CD4-positive, alpha-beta T cell (primary cell): ENCODE measurements at regions not wholly inside any gene's neighbourhood (a gene's known extent, or its start where the extent isn't known, plus 50 kb on each side); places are given as distances from the start of the nearest gene placed in this dataset.

Experiments used
- ATAC-seq: fragments of 200-7000 bp; cut with Tn5 transposase; one replicate; pipeline ENCODE4 v1.10.0; 2022; ENCODE audit warnings: mild to moderate bottlenecking; ENCODE audit not compliant: poor library complexity
- CTCF ChIA-PET: fragments of 350-600 bp; sonication (Branson Sonifier 250); formaldehyde crosslinking; loops from one replicate; lab custom pipeline; 2021; ENCODE audit warnings: antibody characterized with exemption, inconsistent platforms; lab: Charles Lee
- POLR2A ChIA-PET: fragments of 350-600 bp; sonication (Branson Sonifier 250); formaldehyde crosslinking; loops from one replicate; lab custom pipeline; 2021; ENCODE audit warnings: antibody characterized with exemption, inconsistent platforms; lab: Charles Lee
- DNase-seq, 14 experiments: peaks; one replicate each; pipeline ENCODE4 v3.0.0-alpha.2; 2013 to 2020; ENCODE audit warnings: mixed read lengths in 2 of 14
- H3K27ac ChIP-seq, 2 donors: one replicate each; pipeline versions ENCODE4 v1.5.1 to v1.7.0; 2013; ENCODE audit warnings: low read length in 2 of 2, low read depth in 1 of 2, mild to moderate bottlenecking in 1 of 2
- H3K27me3 ChIP-seq, 2 experiments: 1 replicate in 1 of 2; 2 replicates in 1 of 2; pipeline versions ENCODE4 v1.6.1 to v1.7.0; 2013; ENCODE audit warnings: low read length in 2 of 2, control low read depth in 1 of 2, mild to moderate bottlenecking in 1 of 2, moderate library complexity in 1 of 2; ENCODE audit not compliant: insufficient read depth in 2 of 2, control insufficient read depth in 1 of 2
- H3K36me3 ChIP-seq: one replicate; pipeline ENCODE4 v1.6.1; 2013; ENCODE audit warnings: low read length, control low read depth; ENCODE audit not compliant: insufficient read depth
- H3K4me1 ChIP-seq: one replicate; pipeline ENCODE4 v1.6.1; 2013; ENCODE audit warnings: low read length, control low read depth; ENCODE audit not compliant: insufficient read depth
- H3K4me3 ChIP-seq: one replicate; pipeline ENCODE4 v1.5.1; 2013; ENCODE audit warnings: mild to moderate bottlenecking, low read length, moderate library complexity
- H3K9me3 ChIP-seq, 2 experiments: 1 replicate in 1 of 2; 2 replicates in 1 of 2; pipeline versions ENCODE4 v1.6.1 to v1.7.0; 2013; ENCODE audit warnings: low read length in 2 of 2, mild to moderate bottlenecking in 2 of 2, control low read depth in 1 of 2, moderate library complexity in 1 of 2; ENCODE audit not compliant: control insufficient read depth in 1 of 2, insufficient read depth in 1 of 2
- H3K27ac Mint-ChIP-seq: one replicate; pipeline ENCODE4 v1.8.0; 2020; ENCODE audit warnings: mixed read lengths
- H3K27me3 Mint-ChIP-seq: one replicate; pipeline ENCODE4 v1.8.0; 2021; ENCODE audit warnings: mixed read lengths
- H3K36me3 Mint-ChIP-seq: one replicate; pipeline ENCODE4 v1.8.0; 2021; ENCODE audit warnings: low read depth, mixed read lengths
- H3K4me1 Mint-ChIP-seq: one replicate; pipeline ENCODE4 v1.8.0; 2021; ENCODE audit warnings: low read depth, mixed read lengths
- H3K4me3 Mint-ChIP-seq: one replicate; pipeline ENCODE4 v1.8.0; 2020; ENCODE audit warnings: mild to moderate bottlenecking, mixed read lengths
- H3K9me3 Mint-ChIP-seq: one replicate; pipeline ENCODE4 v1.8.0; 2020; ENCODE audit warnings: mixed read lengths
- intact Hi-C, 2 experiments: fragments of 100-400 bp; cut with DNase I in 1 of 2; cut with micrococcal nuclease in 1 of 2; formaldehyde crosslinking; loops; one replicate each; pipeline versions ENCODE4 v1.15.1 to v1.9.0; 2023 to 2025; cut with DNase I, micrococcal nuclease
- TF ChIP-seq, protein P1 (sequence below): fragments of 200-600 bp; IDR thresholded peaks from one replicate; pipeline ENCODE4 v1.8.0; 2022; ENCODE audit warnings: antibody characterized with exemption, mild to moderate bottlenecking

DNA sequence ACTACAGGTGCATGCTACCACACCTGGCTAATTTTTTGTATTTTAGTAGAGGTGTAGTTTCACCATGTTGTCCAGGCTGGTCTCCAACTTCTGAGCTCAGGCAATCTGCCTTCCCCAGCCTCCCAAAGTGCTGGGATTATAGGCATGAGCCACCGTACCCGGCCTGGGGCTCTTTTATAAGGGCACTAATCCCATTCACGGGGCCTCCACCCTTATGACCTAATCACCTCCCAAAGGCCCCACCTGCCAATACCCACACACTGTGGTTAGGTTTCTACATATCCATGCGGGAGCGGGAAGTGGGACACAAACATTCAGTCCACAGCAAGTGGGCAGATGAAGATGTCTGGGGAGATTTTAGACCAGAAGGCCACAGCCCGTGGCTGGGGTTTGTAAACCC, 164.7 kb upstream of the SH3BP4 start:
- H3K4me3 Mint-ChIP-seq = no peak overlapping the region
- H3K27me3 Mint-ChIP-seq = peaks cover 28% of the 10 kb centered on the region
- Histone ChIP-seq H3K36me3 (no peaks in the 10 kb centered on the region), H3K4me3 (no peak overlapping the region), H3K27me3 (peaks cover 0 to 7% of the 10 kb centered on the region in 2 experiments), H3K4me1 (no peaks in the 10 kb centered on the region), H3K9me3 (peaks cover 19 to 22% of the 10 kb centered on the region in 2 experiments), H3K27ac (no peak overlapping the region)
- H3K9me3 Mint-ChIP-seq = peaks cover 9% of the 10 kb centered on the region
- no peak for DNase-seq
- no peaks in the 10 kb centered on the region for H3K4me1 Mint-ChIP-seq
- TF ChIP-seq, protein P1, sequence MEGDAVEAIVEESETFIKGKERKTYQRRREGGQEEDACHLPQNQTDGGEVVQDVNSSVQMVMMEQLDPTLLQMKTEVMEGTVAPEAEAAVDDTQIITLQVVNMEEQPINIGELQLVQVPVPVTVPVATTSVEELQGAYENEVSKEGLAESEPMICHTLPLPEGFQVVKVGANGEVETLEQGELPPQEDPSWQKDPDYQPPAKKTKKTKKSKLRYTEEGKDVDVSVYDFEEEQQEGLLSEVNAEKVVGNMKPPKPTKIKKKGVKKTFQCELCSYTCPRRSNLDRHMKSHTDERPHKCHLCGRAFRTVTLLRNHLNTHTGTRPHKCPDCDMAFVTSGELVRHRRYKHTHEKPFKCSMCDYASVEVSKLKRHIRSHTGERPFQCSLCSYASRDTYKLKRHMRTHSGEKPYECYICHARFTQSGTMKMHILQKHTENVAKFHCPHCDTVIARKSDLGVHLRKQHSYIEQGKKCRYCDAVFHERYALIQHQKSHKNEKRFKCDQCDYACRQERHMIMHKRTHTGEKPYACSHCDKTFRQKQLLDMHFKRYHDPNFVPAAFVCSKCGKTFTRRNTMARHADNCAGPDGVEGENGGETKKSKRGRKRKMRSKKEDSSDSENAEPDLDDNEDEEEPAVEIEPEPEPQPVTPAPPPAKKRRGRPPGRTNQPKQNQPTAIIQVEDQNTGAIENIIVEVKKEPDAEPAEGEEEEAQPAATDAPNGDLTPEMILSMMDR = no peak
- CTCF ChIA-PET = no interaction called here
- no peaks in the 10 kb centered on the region for H3K36me3 Mint-ChIP-seq
- no peak for ATAC-seq
- no peak overlapping the region for H3K27ac Mint-ChIP-seq
- intact Hi-C loops = no loop called here
- POLR2A ChIA-PET = no interaction called here

DNA sequence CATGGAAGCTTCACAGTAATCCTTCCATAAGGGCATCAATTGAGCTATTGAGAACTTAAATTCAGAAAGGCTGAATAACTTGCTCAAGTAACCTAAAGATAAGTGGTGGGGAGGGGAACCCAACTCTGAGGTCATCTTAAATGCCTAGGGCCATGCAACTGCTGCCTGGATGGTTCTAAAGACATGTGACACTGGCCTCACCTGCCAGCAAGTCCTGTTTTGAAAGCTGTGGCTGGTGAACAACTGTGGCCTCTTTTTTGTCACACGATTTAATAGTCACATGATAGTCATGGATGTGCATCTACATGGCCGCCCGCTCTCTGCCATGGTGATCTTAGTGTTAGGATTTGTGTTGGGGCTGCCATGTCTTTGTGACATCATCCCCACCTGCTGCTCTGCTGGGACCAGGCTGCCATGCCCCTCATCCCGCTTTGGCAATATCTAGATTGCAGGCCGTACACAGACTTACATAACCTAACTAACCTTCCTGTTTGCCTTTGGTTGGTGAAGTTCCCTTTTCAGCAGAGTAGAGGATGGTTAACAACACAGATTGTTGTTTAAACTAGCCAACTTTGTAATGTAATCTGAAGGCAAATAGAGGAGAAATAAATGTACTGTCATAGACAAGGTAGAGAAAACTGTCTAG, 177.9 kb upstream of the SH3BP4 start:
- H3K27ac ChIP-seq = no peak overlapping the region
- Mint-ChIP-seq H3K4me3 (no peak overlapping the region), H3K36me3 (no peaks in the 10 kb centered on the region), H3K27me3 (peaks cover 36% of the 10 kb centered on the region), H3K4me1 (no peaks in the 10 kb centered on the region), H3K9me3 (no peaks in the 10 kb centered on the region), H3K27ac (no peak overlapping the region)
- H3K4me1 ChIP-seq = no peaks in the 10 kb centered on the region
- H3K36me3 ChIP-seq = no peaks in the 10 kb centered on the region
- ChIA-PET CTCF (no interaction called here), POLR2A (no interaction called here)
- H3K9me3 ChIP-seq = no peaks in the 10 kb centered on the region
- TF ChIP-seq, protein P1 = no peak
- peaks cover 0 to 2% of the 10 kb centered on the region in 2 experiments for H3K27me3 ChIP-seq
- intact Hi-C loops = no loop called here
- no peak overlapping the region for H3K4me3 ChIP-seq
- ATAC-seq (no peak), DNase-seq (no peak)

DNA sequence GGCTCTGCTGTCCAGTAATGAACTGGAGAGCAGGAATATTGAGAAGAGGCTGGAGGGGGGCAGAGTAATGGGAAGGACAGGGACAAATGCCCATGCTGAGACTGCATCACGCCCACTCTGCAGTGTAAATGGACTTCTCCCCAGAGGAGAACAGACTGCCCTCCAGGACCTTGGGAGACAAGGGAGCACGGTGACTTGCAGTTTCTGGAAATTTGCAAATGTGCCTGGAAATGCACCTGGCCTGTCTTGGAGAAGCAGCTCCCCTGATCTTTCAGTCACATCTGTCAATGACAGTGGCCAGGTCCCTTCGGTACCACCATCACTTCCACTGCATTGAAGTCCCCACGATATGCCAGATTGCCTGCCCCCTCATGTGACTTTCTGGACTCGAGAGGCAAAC, 178.7 kb upstream of the SH3BP4 start:
- peaks cover 36% of the 10 kb centered on the region for H3K27me3 Mint-ChIP-seq
- Histone ChIP-seq H3K27me3 (peaks cover 0 to 2% of the 10 kb centered on the region in 2 experiments), H3K4me1 (no peaks in the 10 kb centered on the region), H3K4me3 (no peak overlapping the region), H3K36me3 (no peaks in the 10 kb centered on the region), H3K9me3 (no peaks in the 10 kb centered on the region), H3K27ac (no peak overlapping the region)
- no peaks in the 10 kb centered on the region for H3K4me1 Mint-ChIP-seq
- H3K36me3 Mint-ChIP-seq = no peaks in the 10 kb centered on the region
- H3K27ac Mint-ChIP-seq = no peak overlapping the region
- no peak for ATAC-seq
- H3K4me3 Mint-ChIP-seq = no peak overlapping the region
- H3K9me3 Mint-ChIP-seq = no peaks in the 10 kb centered on the region
- intact Hi-C loops = no loop called here
- TF ChIP-seq, protein P1 = no peak
- no peak for DNase-seq
- ChIA-PET CTCF (no interaction called here), POLR2A (no interaction called here)
